HEK293 (cell line): ENCODE measurements at regions not wholly inside any gene's neighbourhood (a gene's known extent, or its start where the extent isn't known, plus 50 kb on each side); places are given as distances from the start of the nearest gene placed in this dataset.

Source experiments
- CTCF ChIA-PET: fragments of 350-600 bp; formaldehyde crosslinking; extraction: SDS; loops from one replicate; lab custom pipeline; 2021; ENCODE audit warnings: antibody characterized with exemption; lab: Yijun Ruan, JAX
- POLR2A ChIA-PET: fragments of 300-600 bp; formaldehyde crosslinking; extraction: SDS; loops from one replicate; lab custom pipeline; 2020; ENCODE audit warnings: antibody characterized with exemption, inconsistent platforms; lab: Yijun Ruan, JAX
- H3K27ac ChIP-seq: fragments of 200-500 bp; sonication (Bioruptor generic); 2 replicates; pipeline ENCODE4 v1.5.1; 2014; ENCODE audit warnings: low read depth, low read length, control low read depth, inconsistent platforms; ENCODE audit errors: extremely low read depth
- H3K36me3 ChIP-seq, 2 experiments: fragments of 200-500 bp in 1 of 2; sonication (Bioruptor generic) in 1 of 2; 1 replicate in 1 of 2; 2 replicates in 1 of 2; pipeline ENCODE4 v1.5.1; 2014 to 2017; ENCODE audit warnings: inconsistent platforms in 2 of 2, low read length in 2 of 2; ENCODE audit not compliant: control insufficient read depth in 2 of 2, insufficient read depth in 1 of 2
- H3K4me1 ChIP-seq: fragments of 200-500 bp; sonication (Bioruptor generic); 2 replicates; pipeline ENCODE4 v1.5.1; 2014; ENCODE audit warnings: mild to moderate bottlenecking, low read length, inconsistent platforms; ENCODE audit not compliant: control insufficient read depth, insufficient read depth
- H3K4me3 ChIP-seq: 2 replicates; pipeline ENCODE4 v1.5.1; 2011; ENCODE audit warnings: low read depth, mild to moderate bottlenecking, control low read depth, low read length, moderate library complexity
- H3K9me3 ChIP-seq: fragments of 200-500 bp; sonication (Bioruptor generic); 2 replicates; pipeline ENCODE4 v1.5.1; 2014; ENCODE audit warnings: low read depth, low read length, inconsistent platforms; ENCODE audit not compliant: control insufficient read depth, insufficient read depth
- HOXD13 ChIP-seq: sonication (generic); formaldehyde crosslinking; IDR thresholded peaks from 2 replicates; pipeline ENCODE4 v1.8.0; 2022; ENCODE audit warnings: missing genetic modification reagents, borderline replicate concordance
- PRDM10 ChIP-seq: fragments of 450-650 bp; formaldehyde crosslinking; IDR thresholded peaks from 2 replicates; pipeline ENCODE4 v1.5.1; 2016; ENCODE audit warnings: missing biosample characterization, missing genetic modification characterization
- ZBTB11 ChIP-seq: fragments of 450-650 bp; formaldehyde crosslinking; conservative IDR thresholded peaks from 2 replicates; pipeline ENCODE4 v1.5.1; 2016; ENCODE audit warnings: low read depth, missing biosample characterization, missing genetic modification characterization
- ZBTB17 ChIP-seq: fragments of 450-650 bp; formaldehyde crosslinking; IDR thresholded peaks from 2 replicates; pipeline ENCODE4 v1.5.1; 2016; ENCODE audit warnings: missing biosample characterization, missing genetic modification characterization
- ZNF138 ChIP-seq: fragments of 450-650 bp; formaldehyde crosslinking; IDR thresholded peaks from 2 replicates; pipeline ENCODE4 v1.5.1; 2016; ENCODE audit warnings: missing biosample characterization, missing genetic modification characterization, borderline replicate concordance
- ZNF140 ChIP-seq: fragments of 450-650 bp; formaldehyde crosslinking; IDR thresholded peaks from 2 replicates; pipeline ENCODE4 v1.5.1; 2016; ENCODE audit warnings: missing biosample characterization, missing genetic modification characterization
- ZNF155 ChIP-seq: fragments of 450-650 bp; formaldehyde crosslinking; IDR thresholded peaks from 2 replicates; pipeline ENCODE4 v1.5.1; 2016; ENCODE audit warnings: missing biosample characterization, missing genetic modification characterization
- ZNF169 ChIP-seq: fragments of 450-650 bp; formaldehyde crosslinking; IDR thresholded peaks from 2 replicates; pipeline ENCODE4 v1.5.1; 2016; ENCODE audit warnings: missing biosample characterization, missing genetic modification characterization
- ZNF184 ChIP-seq: fragments of 450-650 bp; IDR thresholded peaks from 2 replicates; pipeline ENCODE4 v1.5.1; 2018; ENCODE audit warnings: missing biosample characterization, mild to moderate bottlenecking, missing genetic modification characterization
- ZNF23 ChIP-seq: fragments of 450-650 bp; formaldehyde crosslinking; IDR thresholded peaks from 2 replicates; pipeline ENCODE4 v1.5.1; 2016; ENCODE audit warnings: missing biosample characterization, missing genetic modification characterization, borderline replicate concordance
- ZNF274 ChIP-seq, 2 experiments: fragments of 200-500 bp in 1 of 2; fragments of 450-650 bp in 1 of 2; sonication (Bioruptor generic) in 1 of 2; formaldehyde crosslinking in 1 of 2; IDR thresholded peaks; 2 replicates each; pipeline versions ENCODE4 v1.5.1 to v1.6.1; 2014 to 2016; ENCODE audit warnings: borderline replicate concordance in 1 of 2, inconsistent platforms in 1 of 2, low read length in 1 of 2, missing biosample characterization in 1 of 2, missing genetic modification characterization in 1 of 2
- ZNF280D ChIP-seq: fragments of 450-650 bp; formaldehyde crosslinking; IDR thresholded peaks from 2 replicates; pipeline ENCODE4 v1.5.1; 2016; ENCODE audit warnings: missing biosample characterization, missing genetic modification characterization
- ZNF302 ChIP-seq: fragments of 450-650 bp; formaldehyde crosslinking; IDR thresholded peaks from 2 replicates; pipeline ENCODE4 v1.5.1; 2016; ENCODE audit warnings: missing biosample characterization, missing genetic modification characterization, low read depth
- ZNF514 ChIP-seq: fragments of 450-650 bp; formaldehyde crosslinking; IDR thresholded peaks from 2 replicates; pipeline ENCODE4 v1.5.1; 2016; ENCODE audit warnings: missing biosample characterization, missing genetic modification characterization
- ZNF571 ChIP-seq: fragments of 450-650 bp; formaldehyde crosslinking; IDR thresholded peaks from 2 replicates; pipeline ENCODE4 v1.5.0; 2017; ENCODE audit warnings: missing biosample characterization, missing genetic modification characterization
- ZNF610 ChIP-seq: fragments of 450-650 bp; formaldehyde crosslinking; IDR thresholded peaks from 2 replicates; pipeline ENCODE4 v1.5.1; 2016; ENCODE audit warnings: missing biosample characterization, missing genetic modification characterization, borderline replicate concordance
- ZNF639 ChIP-seq: fragments of 450-650 bp; formaldehyde crosslinking; IDR thresholded peaks from 2 replicates; pipeline ENCODE4 v1.5.1; 2016; ENCODE audit warnings: missing biosample characterization, missing genetic modification characterization
- ZNF701 ChIP-seq: fragments of 450-650 bp; formaldehyde crosslinking; IDR thresholded peaks from 2 replicates; pipeline ENCODE4 v1.5.1; 2016; ENCODE audit warnings: missing biosample characterization, missing genetic modification characterization
- ZNF791 ChIP-seq: fragments of 450-650 bp; formaldehyde crosslinking; IDR thresholded peaks from 2 replicates; pipeline ENCODE4 v1.5.1; 2016; ENCODE audit warnings: missing biosample characterization, missing genetic modification characterization
- TF ChIP-seq, protein P1 (sequence below): fragments of 450-650 bp; formaldehyde crosslinking; IDR thresholded peaks from 2 replicates; pipeline ENCODE4 v1.5.1; 2016; ENCODE audit warnings: missing biosample characterization, missing genetic modification characterization

- TF ChIP-seq ZNF138 (tag by site-specific recombination) (no peak), ZNF791 (no peak), ZNF280D (no peak), ZNF571 (tag by site-specific recombination) (no peak), ZNF184 (no peak), ZNF514 (tag by site-specific recombination) (no peak), ZNF701 (tag by site-specific recombination) (no peak), PRDM10 (tag by site-specific recombination) (no peak), ZBTB17 (tag by site-specific recombination) (no peak), ZNF169 (tag by site-specific recombination) (no peak), ZNF639 (tag by site-specific recombination) (no peak), ZNF274 (IDR thresholded peaks at IDR 0.05; ENCODE audit: low read length) (no peak), ZNF274 (tag by site-specific recombination; IDR thresholded peaks at IDR 0.05; ENCODE audit: borderline replicate concordance) (no peak)
- TF ChIP-seq, protein P1, sequence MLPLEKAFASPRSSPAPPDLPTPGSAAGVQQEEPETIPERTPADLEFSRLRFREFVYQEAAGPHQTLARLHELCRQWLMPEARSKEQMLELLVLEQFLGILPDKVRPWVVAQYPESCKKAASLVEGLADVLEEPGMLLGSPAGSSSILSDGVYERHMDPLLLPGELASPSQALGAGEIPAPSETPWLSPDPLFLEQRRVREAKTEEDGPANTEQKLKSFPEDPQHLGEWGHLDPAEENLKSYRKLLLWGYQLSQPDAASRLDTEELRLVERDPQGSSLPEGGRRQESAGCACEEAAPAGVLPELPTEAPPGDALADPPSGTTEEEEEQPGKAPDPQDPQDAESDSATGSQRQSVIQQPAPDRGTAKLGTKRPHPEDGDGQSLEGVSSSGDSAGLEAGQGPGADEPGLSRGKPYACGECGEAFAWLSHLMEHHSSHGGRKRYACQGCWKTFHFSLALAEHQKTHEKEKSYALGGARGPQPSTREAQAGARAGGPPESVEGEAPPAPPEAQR (tag by site-specific recombination), result no peak
Observed at GRCh38 chr5:82834151-82834550, 243.0 kb downstream of the TMEM167A start (continued).

- no peaks in the 10 kb centered on the region for H3K36me3 ChIP-seq
- ChIA-PET CTCF (no interaction called here), POLR2A (no interaction called here)
- H3K27ac ChIP-seq, result no peak overlapping the region
- no peaks in the 10 kb centered on the region for H3K9me3 ChIP-seq
- H3K4me1 ChIP-seq, result no peaks in the 10 kb centered on the region
- H3K4me3 ChIP-seq, result no peak overlapping the region
- no peak for TF ChIP-seq ZBTB11 (tag by site-specific recombination)
- TF ChIP-seq, protein P1 (tag by site-specific recombination), result no peak
- no peak for TF ChIP-seq HOXD13 (CRISPR knock-in tag)
- no peak for TF ChIP-seq ZNF140 (tag by site-specific recombination)
- no peak for TF ChIP-seq ZNF274 (IDR thresholded peaks at IDR 0.05; ENCODE audit: low read length)
- no peak for TF ChIP-seq ZNF274 (tag by site-specific recombination; IDR thresholded peaks at IDR 0.05; ENCODE audit: borderline replicate concordance)
- no peak for TF ChIP-seq ZNF610 (tag by site-specific recombination)
- no peak for TF ChIP-seq ZNF155 (tag by site-specific recombination)
- TF ChIP-seq ZNF302 (tag by site-specific recombination), result no peak
- TF ChIP-seq ZNF23, result no peak
Observed at GRCh38 chr5:82833277-82833676, 243.9 kb downstream of the TMEM167A start.
